AG09319 (cell line): ENCODE measurements at regions not wholly inside any gene's neighbourhood (a gene's known extent, or its start where the extent isn't known, plus 50 kb on each side); places are given as distances from the start of the nearest gene placed in this dataset.

ENCODE experiments used
- DNase-seq: peaks from one replicate; pipeline ENCODE4 v3.0.0-alpha.2; 2010; ENCODE audit warnings: low read depth; ENCODE audit errors: extremely low read depth
- CTCF ChIP-seq: IDR thresholded peaks from 2 replicates; pipeline ENCODE4 v1.5.1; 2011; ENCODE audit warnings: low read depth, mild to moderate bottlenecking, inconsistent platforms, low read length, moderate library complexity

GRCh38 chr7:113452245-113452644 is 333.9 kb upstream of the SMIM30 start:
- no peak for TF ChIP-seq CTCF
- DNase-seq: no peak

- no peak for DNase-seq
- no peak for TF ChIP-seq CTCF
Measured at GRCh38 chr7:113446791-113447190, 328.4 kb upstream of the SMIM30 start.

GRCh38 chr7:113446391-113446790 is 328.0 kb upstream of the SMIM30 start:
- no peak for TF ChIP-seq CTCF
- DNase-seq: no peak

GRCh38 chr7:113444261-113444660 is 325.9 kb upstream of the SMIM30 start:
- TF ChIP-seq CTCF: no peak
- no peak for DNase-seq

- TF ChIP-seq CTCF: no peak
- no peak for DNase-seq
Measured at GRCh38 chr7:113440173-113440572, 321.8 kb upstream of the SMIM30 start.

- DNase-seq: no peak
- no peak for TF ChIP-seq CTCF
Measured at GRCh38 chr7:113431406-113431805, 313.1 kb upstream of the SMIM30 start.

- TF ChIP-seq CTCF: no peak
- no peak for DNase-seq
Measured at GRCh38 chr7:113424185-113424817, 305.9 kb upstream of the SMIM30 start.
